ENCODE measurements at regions not wholly inside any gene's neighbourhood (a gene's known extent, or its start where the extent isn't known, plus 50 kb on each side); places are given as distances from the start of the nearest gene placed in this dataset.

DNA sequence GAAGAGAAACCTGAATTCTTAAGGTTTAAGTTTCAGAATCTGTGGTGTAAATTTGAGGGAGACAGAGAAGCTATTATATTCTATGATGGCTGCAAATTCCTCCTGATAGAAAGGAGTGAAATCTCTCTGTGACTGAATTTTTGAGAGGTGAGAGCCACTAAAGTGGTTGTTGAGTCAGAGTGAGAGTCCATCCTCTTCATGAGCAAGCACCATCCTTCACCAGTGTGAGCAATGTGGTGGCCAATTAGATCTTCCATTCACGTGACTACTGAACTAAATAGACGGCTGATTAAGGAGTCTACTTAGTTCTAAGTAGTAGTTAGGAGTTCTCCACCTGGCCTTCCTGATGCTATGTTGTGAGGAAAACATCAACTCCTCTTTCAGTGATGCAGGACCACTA lies 147.8 kb upstream of the CCNH start:
- H3K27ac ChIP-seq, result no peak overlapping the region
- TF ChIP-seq, protein P1, sequence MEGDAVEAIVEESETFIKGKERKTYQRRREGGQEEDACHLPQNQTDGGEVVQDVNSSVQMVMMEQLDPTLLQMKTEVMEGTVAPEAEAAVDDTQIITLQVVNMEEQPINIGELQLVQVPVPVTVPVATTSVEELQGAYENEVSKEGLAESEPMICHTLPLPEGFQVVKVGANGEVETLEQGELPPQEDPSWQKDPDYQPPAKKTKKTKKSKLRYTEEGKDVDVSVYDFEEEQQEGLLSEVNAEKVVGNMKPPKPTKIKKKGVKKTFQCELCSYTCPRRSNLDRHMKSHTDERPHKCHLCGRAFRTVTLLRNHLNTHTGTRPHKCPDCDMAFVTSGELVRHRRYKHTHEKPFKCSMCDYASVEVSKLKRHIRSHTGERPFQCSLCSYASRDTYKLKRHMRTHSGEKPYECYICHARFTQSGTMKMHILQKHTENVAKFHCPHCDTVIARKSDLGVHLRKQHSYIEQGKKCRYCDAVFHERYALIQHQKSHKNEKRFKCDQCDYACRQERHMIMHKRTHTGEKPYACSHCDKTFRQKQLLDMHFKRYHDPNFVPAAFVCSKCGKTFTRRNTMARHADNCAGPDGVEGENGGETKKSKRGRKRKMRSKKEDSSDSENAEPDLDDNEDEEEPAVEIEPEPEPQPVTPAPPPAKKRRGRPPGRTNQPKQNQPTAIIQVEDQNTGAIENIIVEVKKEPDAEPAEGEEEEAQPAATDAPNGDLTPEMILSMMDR (conservative IDR thresholded peaks at IDR 0.05), result no peak

DNA sequence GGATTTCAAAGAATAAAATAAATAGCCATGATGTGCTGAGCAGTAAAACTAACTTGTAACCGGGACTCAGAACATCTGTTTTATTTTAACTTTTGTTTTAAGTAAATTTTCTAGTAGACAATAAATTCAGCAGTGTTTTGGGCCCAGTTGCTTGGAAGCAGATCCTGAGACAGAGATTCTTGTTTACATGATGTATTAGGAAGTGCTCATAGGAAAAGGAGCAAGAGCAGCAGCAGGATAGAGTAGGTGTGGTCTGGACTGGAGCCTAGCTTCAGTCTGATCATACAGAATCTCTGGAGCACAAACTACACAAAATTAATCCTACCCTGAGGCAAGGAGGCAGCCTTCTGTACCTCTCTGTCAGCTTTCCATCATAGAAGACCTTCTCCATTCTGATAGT lies 139.2 kb upstream of the CCNH start:
- TF ChIP-seq, protein P1 (conservative IDR thresholded peaks at IDR 0.05), result no peak
- peak overlapping the region; percentile 60 for H3K27ac ChIP-seq

DNA sequence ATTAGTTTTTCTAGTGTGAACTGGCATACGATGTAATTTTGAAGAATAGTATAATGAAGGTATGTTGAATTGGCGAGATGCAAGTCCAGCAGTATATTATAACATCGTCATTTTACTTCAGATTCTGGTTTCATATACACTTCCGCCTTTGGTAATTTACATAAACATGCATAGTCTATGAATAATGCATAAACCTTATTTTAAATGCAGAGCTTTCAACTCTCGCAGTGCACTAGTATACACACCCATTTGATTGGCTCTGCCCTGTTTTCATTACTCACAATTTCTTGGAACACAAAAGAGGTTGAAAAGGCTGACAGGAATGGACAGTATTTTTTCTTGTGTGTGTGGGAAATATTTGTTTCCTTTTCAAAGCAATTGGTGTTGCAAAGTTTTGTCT lies 128.9 kb upstream of the CCNH start:
- TF ChIP-seq, protein P1 (conservative IDR thresholded peaks at IDR 0.05), result no peak
- H3K27ac ChIP-seq, result peak overlapping the region; percentile 65

DNA sequence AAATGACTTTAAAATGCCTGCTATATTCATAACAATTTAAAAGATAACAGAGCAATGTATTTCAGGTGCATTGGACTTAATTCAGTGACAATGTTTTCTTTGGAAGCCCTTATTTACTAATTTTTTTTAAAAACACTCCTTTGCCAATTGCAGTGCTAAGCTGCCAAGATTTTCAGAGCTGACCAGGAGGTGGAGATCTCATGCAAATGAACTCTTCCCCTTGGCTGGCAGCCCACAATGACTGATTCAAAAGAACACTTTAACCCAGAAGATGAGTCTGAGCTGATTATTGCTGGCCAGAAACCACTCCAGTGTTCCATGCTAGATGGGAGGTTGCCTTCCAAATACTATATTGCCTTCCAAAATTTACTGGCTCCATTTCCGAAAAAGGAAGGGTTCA lies 128.3 kb upstream of the CCNH start:
- H3K27ac ChIP-seq, result peak overlapping the region; percentile 65
- TF ChIP-seq, protein P1 (conservative IDR thresholded peaks at IDR 0.05), result peak; percentile 33

DNA sequence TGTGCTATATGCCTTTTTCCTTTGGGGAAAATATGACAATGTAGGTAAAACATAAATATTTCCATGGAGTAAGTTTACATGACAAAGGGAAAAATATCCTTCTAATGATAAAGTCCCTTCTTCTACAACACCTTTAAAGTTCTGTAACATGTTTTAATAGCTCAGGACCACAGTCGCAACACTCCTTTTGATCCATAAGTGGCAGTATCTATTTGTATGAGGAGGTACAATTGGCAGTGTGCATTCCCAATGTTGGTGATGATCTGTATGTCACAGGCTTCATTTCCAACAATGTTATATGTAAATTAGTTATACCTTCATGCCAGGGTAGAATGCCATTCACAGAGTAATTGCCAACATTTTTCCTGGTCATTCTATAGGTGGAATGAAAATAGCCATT lies 127.1 kb upstream of the CCNH start:
- TF ChIP-seq, protein P1 (conservative IDR thresholded peaks at IDR 0.05), result peak; percentile 52
- no peak overlapping the region for H3K27ac ChIP-seq

DNA sequence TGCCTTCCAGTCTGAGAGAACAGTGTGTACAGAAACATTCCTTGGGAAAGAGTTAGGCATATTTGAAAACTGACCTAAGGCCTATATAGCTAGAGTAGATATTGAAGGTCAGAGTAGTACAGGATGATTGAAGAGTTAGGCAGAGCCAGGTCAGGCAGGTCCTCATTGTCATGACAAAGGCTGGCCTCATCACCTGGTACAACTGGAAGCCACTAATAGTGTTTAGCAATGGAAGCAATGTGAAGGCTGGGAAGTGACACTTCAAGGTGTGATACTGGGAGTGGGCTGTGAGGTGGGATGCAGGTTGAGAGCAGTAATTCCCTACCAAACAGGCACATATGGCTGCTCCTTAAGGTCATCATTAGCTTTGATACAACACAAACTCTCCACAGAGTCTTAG lies 123.6 kb upstream of the CCNH start:
- TF ChIP-seq, protein P1 (conservative IDR thresholded peaks at IDR 0.05), result no peak
- no peak overlapping the region for H3K27ac ChIP-seq

DNA sequence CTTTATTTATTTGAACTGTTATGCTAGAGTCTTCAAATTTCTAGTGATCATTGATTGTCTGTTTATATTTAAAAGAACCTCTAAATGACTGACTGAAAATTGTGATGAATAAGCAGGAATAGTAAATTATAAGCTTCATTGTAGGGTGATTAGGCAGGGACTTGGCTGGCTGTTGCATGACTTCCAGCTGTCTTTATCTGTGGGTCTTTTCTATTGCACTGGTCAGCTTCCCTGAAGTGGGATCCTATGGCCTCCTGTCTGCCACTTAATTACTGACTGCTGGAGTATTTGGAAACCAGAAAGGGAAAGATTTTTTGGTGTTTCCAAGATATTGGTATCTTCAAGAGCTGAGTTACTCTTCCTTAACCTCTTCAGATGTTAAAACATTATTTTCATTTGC lies 123.0 kb upstream of the CCNH start:
- no peak overlapping the region for H3K27ac ChIP-seq
- TF ChIP-seq, protein P1 (conservative IDR thresholded peaks at IDR 0.05), result no peak

Data from VCaP (cell line).